HCT116 (cell line): ENCODE measurements at regions not wholly inside any gene's neighbourhood (a gene's known extent, or its start where the extent isn't known, plus 50 kb on each side); places are given as distances from the start of the nearest gene placed in this dataset.

Experiments
- CTCF ChIP-seq, 3 experiments: fragments of 200-600 bp in 1 of 3; sonication (generic) in 1 of 3; IDR thresholded peaks in 2 of 3; conservative IDR thresholded peaks in 1 of 3; 2 replicates each; pipeline ENCODE4 v1.5.1; 2012 to 2017; ENCODE audit warnings: low read depth in 2 of 3, low read length in 2 of 3, antibody characterized with exemption in 1 of 3, borderline replicate concordance in 1 of 3, control low read depth in 1 of 3, mild to moderate bottlenecking in 1 of 3, mixed read lengths in 1 of 3, mixed run types in 1 of 3, moderate library complexity in 1 of 3; ENCODE audit not compliant: insufficient read depth in 1 of 3
- EZH2 ChIP-seq: fragments of 200-600 bp; sonication (generic); IDR thresholded peaks from 2 replicates; pipeline ENCODE4 v1.6.1; 2017; ENCODE audit warnings: antibody characterized with exemption, mixed run types

GRCh38 chr11:92317222-92317621 is 92.6 kb downstream of the FAT3 start:
- TF ChIP-seq EZH2 (no peak), CTCF (IDR thresholded peaks at IDR 0.05 in 2 of 3, conservative IDR thresholded peaks at IDR 0.05 in 1 of 3; ENCODE audit: borderline replicate concordance in 1 of 3, insufficient read depth in 1 of 3, low read depth in 2 of 3, low read length in 2 of 3) (no peak)
